ENCODE measurements at regions not wholly inside any gene's neighbourhood (a gene's known extent, or its start where the extent isn't known, plus 50 kb on each side); places are given as distances from the start of the nearest gene placed in this dataset.

DNA sequence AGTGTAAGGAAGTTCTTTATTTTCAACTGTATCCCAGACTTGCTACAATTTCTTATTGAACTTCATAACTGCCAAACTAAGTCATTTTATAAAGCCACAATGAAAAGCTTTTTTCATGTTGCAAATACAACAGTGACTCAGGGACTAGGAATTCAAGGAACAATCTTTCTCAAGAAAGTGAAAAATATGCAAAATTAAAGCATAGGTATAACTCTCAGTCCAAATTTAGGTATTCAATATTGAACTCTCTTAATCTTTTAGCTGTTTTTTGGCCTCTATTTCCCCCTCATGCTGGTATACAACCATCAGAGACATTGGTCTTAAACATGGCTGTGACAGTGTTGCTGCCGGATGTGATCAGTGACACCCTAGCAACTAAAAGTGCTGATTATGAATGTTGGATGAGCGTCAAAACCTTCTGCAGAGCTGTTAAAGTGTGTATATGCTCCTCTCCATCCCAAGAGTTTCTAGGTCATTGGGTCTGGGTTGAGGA is 476.9 kb downstream of the ZNF385D start:
- no peaks in the 10 kb centered on the region for H3K9me3 ChIP-seq
- H3K27ac ChIP-seq = no peak overlapping the region
- TF ChIP-seq POLR2A (IDR thresholded peaks at IDR 0.05) (no peak), POLR2AphosphoS5 (IDR thresholded peaks at IDR 0.05; ENCODE audit: insufficient read depth in 1 of 2, low read depth in 1 of 2) (no peak)
- TF ChIP-seq, protein P1, sequence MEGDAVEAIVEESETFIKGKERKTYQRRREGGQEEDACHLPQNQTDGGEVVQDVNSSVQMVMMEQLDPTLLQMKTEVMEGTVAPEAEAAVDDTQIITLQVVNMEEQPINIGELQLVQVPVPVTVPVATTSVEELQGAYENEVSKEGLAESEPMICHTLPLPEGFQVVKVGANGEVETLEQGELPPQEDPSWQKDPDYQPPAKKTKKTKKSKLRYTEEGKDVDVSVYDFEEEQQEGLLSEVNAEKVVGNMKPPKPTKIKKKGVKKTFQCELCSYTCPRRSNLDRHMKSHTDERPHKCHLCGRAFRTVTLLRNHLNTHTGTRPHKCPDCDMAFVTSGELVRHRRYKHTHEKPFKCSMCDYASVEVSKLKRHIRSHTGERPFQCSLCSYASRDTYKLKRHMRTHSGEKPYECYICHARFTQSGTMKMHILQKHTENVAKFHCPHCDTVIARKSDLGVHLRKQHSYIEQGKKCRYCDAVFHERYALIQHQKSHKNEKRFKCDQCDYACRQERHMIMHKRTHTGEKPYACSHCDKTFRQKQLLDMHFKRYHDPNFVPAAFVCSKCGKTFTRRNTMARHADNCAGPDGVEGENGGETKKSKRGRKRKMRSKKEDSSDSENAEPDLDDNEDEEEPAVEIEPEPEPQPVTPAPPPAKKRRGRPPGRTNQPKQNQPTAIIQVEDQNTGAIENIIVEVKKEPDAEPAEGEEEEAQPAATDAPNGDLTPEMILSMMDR (IDR thresholded peaks at IDR 0.05) = no peak
- H3K4me1 ChIP-seq = no peaks in the 10 kb centered on the region
- intact Hi-C loops (cut with DNase I) = no loop called here
- H3K27me3 ChIP-seq = no peaks in the 10 kb centered on the region
- DNase-seq (ENCODE audit: extremely low spot score in 2 of 2) = no peak
- no peaks in the 10 kb centered on the region for H3K36me3 ChIP-seq
- no peak overlapping the region for H3K4me3 ChIP-seq

GRCh38 chr3:21273259-21274025 is 477.6 kb downstream of the ZNF385D start:
- H3K9me3 ChIP-seq = no peaks in the 10 kb centered on the region
- no peaks in the 10 kb centered on the region for H3K36me3 ChIP-seq
- no peak overlapping the region for H3K4me3 ChIP-seq
- TF ChIP-seq POLR2AphosphoS5 (IDR thresholded peaks at IDR 0.05; ENCODE audit: insufficient read depth in 1 of 2, low read depth in 1 of 2) (no peak), POLR2A (IDR thresholded peaks at IDR 0.05) (no peak)
- TF ChIP-seq, protein P1 (IDR thresholded peaks at IDR 0.05) = no peak
- no peaks in the 10 kb centered on the region for H3K4me1 ChIP-seq
- no peak overlapping the region for H3K27ac ChIP-seq
- DNase-seq (ENCODE audit: extremely low spot score in 2 of 2) = no peak
- H3K27me3 ChIP-seq = no peaks in the 10 kb centered on the region
- intact Hi-C loops (cut with DNase I) = no loop called here

- intact Hi-C loops (cut with DNase I) = no loop called here
- H3K27me3 ChIP-seq = no peaks in the 10 kb centered on the region
Observed at GRCh38 chr3:21271606-21272016, 479.4 kb downstream of the ZNF385D start.

GRCh38 chr3:21269882-21270281 is 481.1 kb downstream of the ZNF385D start:
- Histone ChIP-seq H3K27me3 (no peaks in the 10 kb centered on the region), H3K4me1 (no peaks in the 10 kb centered on the region), H3K36me3 (no peaks in the 10 kb centered on the region), H3K4me3 (no peak overlapping the region), H3K9me3 (no peaks in the 10 kb centered on the region), H3K27ac (no peak overlapping the region)
- DNase-seq (ENCODE audit: extremely low spot score in 2 of 2) = no peak
- intact Hi-C loops (cut with DNase I) = no loop called here
- no peak for TF ChIP-seq POLR2AphosphoS5 (IDR thresholded peaks at IDR 0.05; ENCODE audit: insufficient read depth in 1 of 2, low read depth in 1 of 2)
- TF ChIP-seq POLR2A (IDR thresholded peaks at IDR 0.05) = no peak
- TF ChIP-seq, protein P1 (IDR thresholded peaks at IDR 0.05) = no peak

More at GRCh38 chr3:21271606-21272016, 479.4 kb downstream of the ZNF385D start:
- no peaks in the 10 kb centered on the region for H3K36me3 ChIP-seq
- no peak for DNase-seq (ENCODE audit: extremely low spot score in 2 of 2)
- no peak overlapping the region for H3K27ac ChIP-seq
- H3K4me1 ChIP-seq = no peaks in the 10 kb centered on the region
- TF ChIP-seq POLR2A (IDR thresholded peaks at IDR 0.05) = no peak
- TF ChIP-seq POLR2AphosphoS5 (IDR thresholded peaks at IDR 0.05; ENCODE audit: insufficient read depth in 1 of 2, low read depth in 1 of 2) = no peak
- TF ChIP-seq, protein P1 (IDR thresholded peaks at IDR 0.05) = no peak
- H3K4me3 ChIP-seq = no peak overlapping the region
- H3K9me3 ChIP-seq = no peaks in the 10 kb centered on the region

- H3K27me3 ChIP-seq = no peaks in the 10 kb centered on the region
- DNase-seq (ENCODE audit: extremely low spot score in 2 of 2) = no peak
- intact Hi-C loops (cut with DNase I) = no loop called here
- no peak overlapping the region for H3K4me3 ChIP-seq
- H3K27ac ChIP-seq = no peak overlapping the region
- no peaks in the 10 kb centered on the region for H3K4me1 ChIP-seq
- no peaks in the 10 kb centered on the region for H3K36me3 ChIP-seq
- TF ChIP-seq POLR2AphosphoS5 (IDR thresholded peaks at IDR 0.05; ENCODE audit: insufficient read depth in 1 of 2, low read depth in 1 of 2) = no peak
- no peaks in the 10 kb centered on the region for H3K9me3 ChIP-seq
Observed at GRCh38 chr3:21260507-21260906, 490.5 kb downstream of the ZNF385D start.

Measured in vagina (tissue), 2 donors.